Ecto neural progenitor cell (in vitro differentiated cells): ENCODE measurements at regions not wholly inside any gene's neighbourhood (a gene's known extent, or its start where the extent isn't known, plus 50 kb on each side); places are given as distances from the start of the nearest gene placed in this dataset.
"Not testable (repeated sequence)": the region's sequence is repeated elsewhere in the genome, so short reads cannot be mapped to it uniquely, and the experiment has no call there.

Experiments
- DNase-seq: peaks from one replicate; pipeline ENCODE4 v3.0.0-alpha.2; 2018; ENCODE audit warnings: low spot score

GRCh38 chr21:35800796-35801385, 259.4 kb downstream of the SETD4 start:
- not testable (repeated sequence) for DNase-seq

DNA sequence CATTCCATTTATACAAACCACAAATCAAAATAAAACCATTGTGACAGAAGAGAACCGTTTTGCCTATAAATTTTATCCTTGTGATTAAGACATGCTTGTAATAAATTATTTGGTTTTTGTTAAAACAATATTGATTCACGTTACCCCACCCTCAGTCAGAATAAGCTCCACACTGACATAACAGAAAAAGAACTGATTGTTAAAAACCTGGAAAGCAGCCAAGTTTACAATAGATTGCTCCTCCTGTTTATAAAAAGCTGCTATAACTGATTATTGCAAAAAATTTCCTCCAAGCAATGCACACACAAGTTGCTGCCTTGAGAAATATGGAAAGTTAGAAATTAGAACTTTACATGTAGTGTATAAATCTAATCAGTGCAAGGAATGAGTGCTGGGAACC, 263.5 kb downstream of the SETD4 start:
- DNase-seq = no peak

GRCh38 chr21:35794527-35794926, 265.8 kb downstream of the SETD4 start:
- not testable (repeated sequence) for DNase-seq

GRCh38 chr21:35792569-35793305, 267.6 kb downstream of the SETD4 start:
- DNase-seq = no peak

DNA sequence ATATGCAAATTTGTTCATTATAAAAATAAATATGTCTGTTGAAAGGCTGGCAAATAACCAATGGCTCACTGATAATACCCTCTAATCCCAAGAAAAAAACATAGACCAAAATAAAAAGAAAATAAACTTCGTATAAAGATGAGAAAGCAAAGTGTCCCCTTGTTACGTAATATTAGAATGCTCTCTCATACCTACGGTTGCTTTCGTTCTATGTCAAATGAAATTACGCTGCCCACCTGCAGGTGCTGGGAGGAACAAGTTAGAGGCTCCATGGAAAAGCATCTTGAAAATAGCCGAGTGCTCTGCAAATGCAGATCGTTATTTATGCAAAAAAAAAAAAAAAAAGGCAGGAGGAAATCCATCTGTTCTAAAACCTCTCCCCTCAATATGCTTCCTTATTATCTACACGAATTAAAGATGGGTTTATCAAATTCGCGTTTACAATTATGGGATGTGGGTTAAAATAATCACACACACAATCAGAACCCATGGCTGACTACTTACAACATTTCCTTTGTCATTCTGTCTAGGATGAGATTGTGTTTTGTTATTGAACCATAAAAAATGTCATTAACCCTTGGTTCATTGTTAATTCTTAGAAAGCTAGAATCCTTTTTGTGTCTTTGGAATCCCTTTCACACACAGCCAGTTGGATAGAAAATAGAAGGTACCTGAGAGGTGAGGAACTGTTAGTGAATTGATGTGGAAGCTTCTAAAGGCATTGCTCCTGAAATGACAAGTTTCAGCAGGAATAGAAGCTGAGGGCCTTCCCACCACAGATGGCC, 268.6 kb downstream of the SETD4 start:
- no peak for DNase-seq

- DNase-seq = no peak
Measured at GRCh38 chr21:35783721-35784120, 276.6 kb downstream of the SETD4 start.

DNA sequence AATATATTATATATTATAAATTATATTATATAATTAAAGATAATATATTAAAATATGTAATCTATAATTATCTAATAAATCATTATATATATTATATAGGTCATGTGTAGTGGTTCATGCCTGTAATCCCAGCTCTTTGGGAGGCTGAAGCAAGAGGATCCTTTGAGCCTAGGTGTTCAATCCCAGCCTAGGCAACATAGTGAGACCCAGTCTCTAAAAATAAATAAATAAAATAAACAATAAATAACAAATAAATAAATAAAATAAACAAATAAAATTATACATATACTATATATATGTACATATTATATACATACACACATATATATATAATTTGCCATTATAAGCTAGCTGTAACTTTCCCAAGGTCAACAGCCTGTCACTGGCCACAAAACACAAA, 277.7 kb downstream of the SETD4 start:
- no peak for DNase-seq

GRCh38 chr21:35780983-35781382, 279.3 kb downstream of the SETD4 start:
- no peak for DNase-seq

DNA sequence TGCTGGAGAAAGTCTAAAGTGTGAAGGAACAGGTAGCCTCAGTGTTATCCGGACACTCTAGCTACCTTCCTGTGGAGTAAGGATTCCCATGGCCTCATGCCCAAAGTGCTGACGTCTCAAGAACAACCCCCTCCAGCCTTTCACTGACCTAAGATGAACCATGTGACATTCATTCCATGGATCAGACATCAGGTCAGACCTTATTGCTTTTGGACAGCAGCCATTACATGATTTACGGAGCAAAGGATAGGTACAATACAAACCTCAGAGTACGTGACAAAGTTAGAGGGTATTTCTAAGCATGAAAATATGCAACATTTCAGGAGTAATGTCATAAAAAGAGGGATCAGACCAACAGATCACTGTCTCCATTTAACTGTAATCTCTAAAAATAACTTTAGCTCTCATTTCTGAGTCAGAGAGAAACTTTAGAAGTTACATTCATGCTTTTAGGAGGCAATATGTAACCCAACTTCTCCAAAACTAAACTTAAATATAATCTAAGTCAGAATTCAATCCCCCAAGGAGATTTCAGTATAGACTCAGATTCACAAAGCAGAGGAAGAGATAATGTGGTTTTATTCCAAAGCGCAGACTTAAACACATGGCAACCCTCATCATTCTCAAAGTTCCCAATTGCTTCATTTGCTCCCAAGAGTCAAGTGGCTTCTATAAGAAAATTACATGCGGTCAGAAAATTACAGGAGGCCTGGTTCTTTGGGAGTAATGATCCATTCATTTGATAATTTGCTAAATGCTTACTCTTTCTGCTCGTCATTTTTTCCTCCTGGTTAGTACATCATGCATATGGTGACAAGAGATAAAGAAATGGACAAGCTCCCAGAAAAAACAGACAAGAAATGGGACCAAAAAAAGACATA, 280.4 kb downstream of the SETD4 start:
- no peak for DNase-seq

- no peak for DNase-seq
Measured at GRCh38 chr21:35779167-35779566, 281.2 kb downstream of the SETD4 start.

DNA sequence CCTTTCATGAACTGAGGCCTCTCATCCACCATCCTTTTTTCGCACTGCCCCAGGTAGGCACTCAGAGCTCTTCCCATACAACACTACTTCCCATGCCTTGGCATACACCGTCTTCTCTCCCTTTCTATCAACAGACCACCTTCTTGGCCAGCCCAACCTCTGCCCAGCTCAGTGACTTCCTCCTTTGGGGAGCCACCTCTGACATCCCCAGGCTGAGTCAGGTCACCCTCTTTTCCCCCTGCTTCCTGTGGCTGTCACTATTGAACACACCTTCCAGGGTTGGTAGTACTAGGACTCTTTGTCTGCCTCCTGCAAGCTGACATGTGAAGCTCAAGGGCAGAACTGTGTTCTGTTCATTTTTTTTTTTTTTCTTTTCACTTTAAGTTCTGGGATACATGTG, 283.2 kb downstream of the SETD4 start:
- DNase-seq = no peak

DNA sequence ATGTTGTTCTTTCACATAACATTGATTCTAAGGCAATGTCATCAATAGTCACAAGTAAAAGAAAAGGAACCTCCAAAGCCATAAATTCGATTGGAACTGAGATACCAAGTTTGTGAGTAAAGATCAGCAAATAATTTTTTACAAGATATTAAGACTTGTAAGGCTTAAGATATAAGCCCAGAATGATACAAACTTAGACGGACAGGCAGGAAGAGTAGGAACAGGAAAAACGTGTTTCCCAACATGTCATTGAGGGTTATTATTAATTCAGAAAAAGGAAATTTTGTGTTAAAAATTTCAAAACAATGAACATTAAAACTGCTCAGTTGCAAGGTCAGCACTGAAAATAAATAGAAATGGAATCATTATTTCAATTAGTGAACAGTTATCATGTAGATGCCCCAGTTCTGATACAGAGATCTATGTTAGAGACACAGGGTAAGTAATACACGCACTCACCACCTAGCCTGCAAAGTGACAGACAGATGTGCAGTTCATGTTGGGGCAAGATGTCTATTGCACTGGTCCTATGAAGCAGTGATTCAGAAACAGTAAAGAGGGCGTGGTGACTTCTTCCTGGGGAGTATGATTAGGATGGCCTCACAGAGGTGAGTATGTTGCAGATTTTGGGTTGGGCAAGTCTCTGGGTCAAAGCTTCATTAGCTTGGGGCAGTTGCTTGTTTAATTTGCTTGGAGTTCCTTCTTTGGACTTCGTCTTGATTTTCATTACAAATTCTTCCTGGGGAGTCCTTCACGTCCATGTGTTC, 284.4 kb downstream of the SETD4 start:
- DNase-seq = no peak

DNA sequence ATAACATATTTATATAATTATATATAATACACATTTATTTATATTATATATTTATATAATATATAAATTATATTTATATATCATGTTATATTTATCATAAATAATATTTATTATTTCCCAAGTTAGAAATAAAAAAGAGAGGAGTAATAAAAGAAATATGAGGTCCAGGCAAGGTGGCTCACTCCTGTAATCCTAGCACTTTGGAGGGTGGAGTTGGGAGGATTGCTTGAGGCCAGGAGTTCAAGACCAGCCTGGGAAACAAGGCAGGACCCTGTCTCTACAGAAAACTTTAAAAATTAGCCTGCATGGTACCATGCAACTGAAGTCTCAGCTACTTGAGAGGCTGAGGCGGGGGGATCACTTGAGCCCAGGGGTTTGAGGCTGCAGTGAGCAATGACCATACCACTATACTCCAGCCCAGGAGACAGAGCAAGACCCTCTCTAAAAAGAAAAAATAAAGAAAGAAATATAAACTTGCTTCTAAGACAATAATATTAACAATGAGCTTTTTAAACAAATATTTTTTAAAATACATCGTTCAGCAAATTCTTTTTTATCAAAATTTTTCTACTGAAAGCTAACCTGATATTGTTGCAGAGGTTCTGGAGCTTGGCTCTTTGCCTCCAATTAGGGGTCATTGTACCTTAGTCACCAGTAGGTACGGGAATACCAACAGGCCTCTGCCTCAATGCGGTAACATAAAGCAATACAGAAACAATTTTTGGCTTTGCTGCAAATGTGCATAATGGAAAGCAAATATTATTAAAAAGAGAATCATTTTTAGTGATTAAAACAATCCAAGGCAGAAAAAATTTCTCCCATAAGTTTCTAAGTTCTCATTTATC, 290.0 kb downstream of the SETD4 start:
- no peak for DNase-seq

GRCh38 chr21:35768187-35768586, 292.1 kb downstream of the SETD4 start:
- DNase-seq = no peak

DNA sequence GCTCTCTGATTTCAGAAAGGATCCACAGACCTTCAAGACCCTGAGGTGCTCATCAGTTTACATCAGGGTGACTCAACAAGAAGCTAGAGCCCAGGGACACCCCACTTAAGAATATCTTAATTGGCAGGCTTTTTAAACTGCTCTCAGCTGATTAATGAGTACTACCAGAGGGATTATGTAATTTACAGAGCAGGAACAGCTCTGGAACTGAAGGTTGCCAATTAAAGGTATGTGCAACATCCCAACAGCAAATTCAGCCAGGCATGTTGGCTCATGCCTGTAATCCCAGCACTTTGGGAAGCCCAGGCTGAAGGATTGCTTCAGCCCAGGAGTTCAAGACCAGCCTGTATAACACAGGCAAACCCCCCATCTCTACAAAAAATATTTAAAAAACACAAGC, 295.7 kb downstream of the SETD4 start:
- DNase-seq = no peak

- no peak for DNase-seq
Measured at GRCh38 chr21:35764077-35764476, 296.2 kb downstream of the SETD4 start.

DNA sequence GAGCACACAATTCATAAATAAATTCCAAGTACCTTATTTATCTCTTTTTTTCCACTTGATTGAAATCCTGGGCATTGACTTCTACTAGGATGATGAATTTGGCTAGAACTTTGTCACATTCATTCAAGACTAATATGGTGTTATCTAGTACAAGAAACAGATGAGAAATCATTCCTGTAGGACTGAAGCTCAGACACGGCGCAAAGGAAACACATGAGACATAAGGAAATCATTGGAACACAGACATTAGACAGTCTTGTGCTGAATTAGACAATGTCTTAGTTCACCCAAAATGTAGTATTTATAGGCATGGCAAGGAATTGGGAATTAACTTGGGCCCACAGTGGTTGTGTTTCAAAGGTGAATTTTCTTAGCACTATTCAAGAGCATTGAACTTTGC, 305.7 kb downstream of the SETD4 start:
- DNase-seq = no peak

- DNase-seq = no peak
Measured at GRCh38 chr21:35753308-35753707, 307.0 kb downstream of the SETD4 start.

DNA sequence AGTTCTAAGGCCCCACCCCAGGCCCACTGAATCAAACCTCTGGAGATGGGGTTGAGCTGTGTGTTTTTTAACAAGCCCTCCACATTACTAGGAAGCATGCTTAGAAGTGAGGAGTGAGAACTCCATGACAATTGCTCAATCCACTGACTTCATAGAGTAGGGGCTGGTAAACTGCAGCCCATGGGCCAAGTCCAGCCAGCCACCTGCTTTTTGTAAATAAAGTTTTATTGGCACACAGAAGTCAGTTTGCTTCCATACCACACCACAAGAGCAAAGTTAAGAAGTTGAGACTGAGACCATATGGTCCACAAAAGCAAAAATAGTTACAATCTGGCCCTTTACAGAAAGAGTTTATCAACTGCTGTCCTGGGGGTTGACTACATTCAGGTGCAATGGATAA, 309.2 kb downstream of the SETD4 start:
- DNase-seq = no peak

DNA sequence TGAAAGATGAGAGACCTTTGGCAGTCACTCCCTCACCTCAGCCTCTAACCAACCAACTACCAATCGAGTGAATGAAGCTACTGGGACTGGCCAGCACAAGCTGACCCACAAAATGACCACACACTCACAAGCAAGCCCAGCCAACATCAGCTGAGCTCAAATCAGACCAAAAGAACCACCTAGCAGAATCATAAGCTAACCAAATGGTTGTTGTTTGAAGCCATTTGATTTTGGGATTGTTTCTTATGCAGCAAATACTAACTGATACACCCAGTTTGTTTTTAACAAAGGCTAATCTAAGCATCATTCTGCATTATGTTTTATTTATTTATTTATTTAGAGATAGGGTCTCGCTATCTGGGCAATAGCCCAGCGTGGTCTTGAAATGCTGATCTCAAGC, 310.4 kb downstream of the SETD4 start:
- DNase-seq = no peak
